ENCODE measurements at regions not wholly inside any gene's neighbourhood (a gene's known extent, or its start where the extent isn't known, plus 50 kb on each side); places are given as distances from the start of the nearest gene placed in this dataset.
"Not testable (repeated sequence)": the region's sequence is repeated elsewhere in the genome, so short reads cannot be mapped to it uniquely, and the experiment has no call there.

DNA sequence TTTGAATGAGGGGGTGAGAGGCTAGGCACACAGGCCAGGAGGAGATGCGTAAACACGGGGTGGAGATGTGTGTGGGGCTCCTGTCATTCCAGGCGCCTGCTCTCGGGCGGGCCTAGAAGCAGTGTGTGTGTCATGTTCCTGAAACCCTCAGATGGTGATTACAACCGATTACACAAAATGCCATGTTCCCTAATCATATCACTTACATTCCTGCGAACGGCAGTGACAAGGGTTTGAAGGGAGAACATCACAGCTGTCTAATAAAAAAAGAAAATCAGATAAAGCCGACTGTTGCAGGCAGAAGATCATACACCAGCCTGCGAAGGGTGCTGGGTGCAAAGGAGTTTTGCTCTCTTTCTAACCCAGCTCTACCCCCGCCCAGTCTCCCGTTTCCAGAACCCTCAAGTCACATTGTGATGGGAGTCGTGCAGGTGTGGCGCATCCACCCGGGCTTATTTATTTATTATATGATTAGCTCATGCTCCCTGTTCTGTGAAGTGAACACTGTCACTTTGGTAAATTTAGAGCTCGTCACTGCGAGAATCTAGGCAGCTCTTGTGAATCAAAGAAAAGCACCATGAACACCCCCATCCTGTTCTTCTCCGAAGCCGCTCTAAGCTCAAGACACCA, 140.3 kb downstream of the NR2F2 start:
- Histone ChIP-seq H3K36me3 (no peaks in the 10 kb centered on the region), H3K27ac (no peak overlapping the region), H3K9me3 (no peaks in the 10 kb centered on the region), H3K27me3 (no peaks in the 10 kb centered on the region), H3K4me1 (no peaks in the 10 kb centered on the region), H3K4me3 (replicated peaks in 1 of 3) (no peak overlapping the region)
- WGBS, 2 donors = 81 to 82% methylated on average over 19 of the region's 19 CpGs
- TF ChIP-seq, protein P1, sequence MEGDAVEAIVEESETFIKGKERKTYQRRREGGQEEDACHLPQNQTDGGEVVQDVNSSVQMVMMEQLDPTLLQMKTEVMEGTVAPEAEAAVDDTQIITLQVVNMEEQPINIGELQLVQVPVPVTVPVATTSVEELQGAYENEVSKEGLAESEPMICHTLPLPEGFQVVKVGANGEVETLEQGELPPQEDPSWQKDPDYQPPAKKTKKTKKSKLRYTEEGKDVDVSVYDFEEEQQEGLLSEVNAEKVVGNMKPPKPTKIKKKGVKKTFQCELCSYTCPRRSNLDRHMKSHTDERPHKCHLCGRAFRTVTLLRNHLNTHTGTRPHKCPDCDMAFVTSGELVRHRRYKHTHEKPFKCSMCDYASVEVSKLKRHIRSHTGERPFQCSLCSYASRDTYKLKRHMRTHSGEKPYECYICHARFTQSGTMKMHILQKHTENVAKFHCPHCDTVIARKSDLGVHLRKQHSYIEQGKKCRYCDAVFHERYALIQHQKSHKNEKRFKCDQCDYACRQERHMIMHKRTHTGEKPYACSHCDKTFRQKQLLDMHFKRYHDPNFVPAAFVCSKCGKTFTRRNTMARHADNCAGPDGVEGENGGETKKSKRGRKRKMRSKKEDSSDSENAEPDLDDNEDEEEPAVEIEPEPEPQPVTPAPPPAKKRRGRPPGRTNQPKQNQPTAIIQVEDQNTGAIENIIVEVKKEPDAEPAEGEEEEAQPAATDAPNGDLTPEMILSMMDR (IDR thresholded peaks at IDR 0.05) = no peak
- TF ChIP-seq POLR2A (IDR thresholded peaks at IDR 0.05) = no peak
- no peak for DNase-seq
- intact Hi-C loops (cut with DNase I) = no loop called here

DNA sequence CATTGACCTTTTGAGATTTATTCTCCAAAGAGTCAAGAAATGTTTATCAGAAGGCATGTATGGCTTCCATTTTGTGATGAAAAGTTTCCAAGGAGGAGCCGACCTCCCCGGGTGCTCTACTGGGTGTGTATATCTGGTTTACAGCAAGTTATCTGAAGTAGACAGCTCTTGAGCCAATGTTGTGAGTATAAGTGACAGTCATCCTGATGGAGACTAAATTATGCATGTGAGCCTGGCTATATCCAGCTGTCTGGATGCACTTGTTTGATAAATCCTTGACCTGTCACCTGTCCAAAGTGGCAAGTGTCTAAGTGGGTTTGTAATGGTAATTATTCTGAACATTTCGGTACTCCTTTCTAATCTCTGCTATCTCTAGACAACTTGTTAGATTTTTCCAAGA, 142.2 kb downstream of the NR2F2 start:
- TF ChIP-seq POLR2A (IDR thresholded peaks at IDR 0.05) = no peak
- TF ChIP-seq, protein P1 (IDR thresholded peaks at IDR 0.05) = no peak
- H3K9me3 ChIP-seq = no peaks in the 10 kb centered on the region
- no peak overlapping the region for H3K4me3 ChIP-seq (replicated peaks in 1 of 3)
- H3K4me1 ChIP-seq = no peaks in the 10 kb centered on the region
- no peak overlapping the region for H3K27ac ChIP-seq
- WGBS, 2 donors = 64 to 71% methylated on average over 3 of the region's 3 CpGs
- DNase-seq = no peak
- no peaks in the 10 kb centered on the region for H3K27me3 ChIP-seq
- intact Hi-C loops (cut with DNase I) = no loop called here
- H3K36me3 ChIP-seq = no peaks in the 10 kb centered on the region

DNA sequence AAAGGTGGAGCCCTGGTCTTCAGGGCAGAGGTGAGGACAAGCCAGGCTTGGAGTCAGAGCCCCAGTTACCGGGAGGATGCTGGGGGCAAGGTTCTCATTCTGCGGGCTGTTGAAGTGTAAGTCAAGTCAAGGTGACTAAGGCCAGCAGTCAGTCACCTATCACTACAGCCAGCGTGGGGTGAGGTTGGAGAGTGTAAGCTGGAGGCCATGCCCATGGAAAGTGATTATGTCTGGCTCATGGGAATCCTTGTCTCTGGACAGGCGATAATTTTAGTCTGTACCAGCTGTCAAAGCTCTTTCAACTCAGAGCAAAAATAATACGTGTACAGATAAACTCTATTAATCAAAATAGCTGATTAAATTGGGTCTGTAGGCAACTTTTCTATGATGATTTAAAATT, 143.1 kb downstream of the NR2F2 start:
- no peak overlapping the region for H3K27ac ChIP-seq
- intact Hi-C loops (cut with DNase I) = no loop called here
- WGBS, 2 donors = 88 to 90% methylated on average over 5 of the region's 5 CpGs
- TF ChIP-seq, protein P1 (IDR thresholded peaks at IDR 0.05) = no peak
- no peak for TF ChIP-seq POLR2A (IDR thresholded peaks at IDR 0.05)
- H3K27me3 ChIP-seq = no peaks in the 10 kb centered on the region
- no peaks in the 10 kb centered on the region for H3K36me3 ChIP-seq
- H3K4me3 ChIP-seq (replicated peaks in 1 of 3) = no peak overlapping the region
- no peaks in the 10 kb centered on the region for H3K9me3 ChIP-seq
- H3K4me1 ChIP-seq = no peaks in the 10 kb centered on the region
- no peak for DNase-seq

DNA sequence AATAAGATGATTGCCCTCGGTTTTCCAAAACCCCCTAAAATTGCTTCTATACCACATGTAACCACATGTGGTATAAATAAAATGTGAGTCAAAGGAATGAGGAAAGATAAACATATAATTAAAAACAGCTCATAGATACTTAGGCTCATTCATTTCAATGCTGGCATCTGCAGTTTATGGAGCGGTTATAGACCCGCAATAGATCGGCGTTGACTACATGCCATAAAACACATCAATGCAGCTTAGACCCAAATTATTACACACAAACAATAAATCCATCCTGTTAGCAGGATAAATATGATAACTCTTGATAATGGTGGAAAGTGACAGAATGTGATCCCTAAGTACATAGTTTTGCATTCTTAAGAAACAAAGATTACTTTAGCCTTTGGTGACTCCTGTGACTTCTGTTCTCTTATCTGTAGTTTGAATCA, 143.7 kb downstream of the NR2F2 start:
- H3K9me3 ChIP-seq = no peaks in the 10 kb centered on the region
- no peaks in the 10 kb centered on the region for H3K36me3 ChIP-seq
- WGBS, 2 donors = 90 to 92% methylated on average over 5 of the region's 5 CpGs
- H3K27me3 ChIP-seq = no peaks in the 10 kb centered on the region
- intact Hi-C loops (cut with DNase I) = no loop called here
- TF ChIP-seq POLR2A (IDR thresholded peaks at IDR 0.05) = no peak
- TF ChIP-seq, protein P1 (IDR thresholded peaks at IDR 0.05) = no peak
- H3K27ac ChIP-seq = no peak overlapping the region
- H3K4me1 ChIP-seq = no peaks in the 10 kb centered on the region
- H3K4me3 ChIP-seq (replicated peaks in 1 of 3) = no peak overlapping the region
- no peak for DNase-seq

DNA sequence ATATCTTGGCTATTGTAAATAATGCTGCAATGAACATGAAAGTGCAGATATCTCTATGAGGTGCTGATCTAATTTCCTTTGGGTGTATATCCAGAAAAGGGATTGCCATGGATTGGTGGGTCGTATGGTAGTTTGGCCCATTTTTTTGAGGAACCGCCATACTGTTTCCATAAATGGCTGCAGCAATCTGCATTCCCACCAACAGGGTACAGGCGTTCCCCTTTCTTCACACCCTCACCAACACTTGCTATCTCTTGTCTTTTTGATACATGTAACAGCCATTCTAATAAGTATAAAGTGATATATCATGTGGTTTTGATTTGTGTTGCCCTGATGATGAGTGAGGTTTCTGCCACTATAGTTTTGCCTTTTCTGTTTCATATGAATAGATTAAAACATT, 146.7 kb downstream of the NR2F2 start:
- no peaks in the 10 kb centered on the region for H3K4me1 ChIP-seq
- no peak overlapping the region for H3K4me3 ChIP-seq (replicated peaks in 1 of 3)
- TF ChIP-seq, protein P1 (IDR thresholded peaks at IDR 0.05) = no peak
- no peak for TF ChIP-seq POLR2A (IDR thresholded peaks at IDR 0.05)
- WGBS, 2 donors = 93 to 94% methylated on average over 3 of the region's 3 CpGs
- no peak for DNase-seq
- no peaks in the 10 kb centered on the region for H3K36me3 ChIP-seq
- no peak overlapping the region for H3K27ac ChIP-seq
- H3K9me3 ChIP-seq = no peaks in the 10 kb centered on the region
- intact Hi-C loops (cut with DNase I) = no loop called here
- H3K27me3 ChIP-seq = no peaks in the 10 kb centered on the region

DNA sequence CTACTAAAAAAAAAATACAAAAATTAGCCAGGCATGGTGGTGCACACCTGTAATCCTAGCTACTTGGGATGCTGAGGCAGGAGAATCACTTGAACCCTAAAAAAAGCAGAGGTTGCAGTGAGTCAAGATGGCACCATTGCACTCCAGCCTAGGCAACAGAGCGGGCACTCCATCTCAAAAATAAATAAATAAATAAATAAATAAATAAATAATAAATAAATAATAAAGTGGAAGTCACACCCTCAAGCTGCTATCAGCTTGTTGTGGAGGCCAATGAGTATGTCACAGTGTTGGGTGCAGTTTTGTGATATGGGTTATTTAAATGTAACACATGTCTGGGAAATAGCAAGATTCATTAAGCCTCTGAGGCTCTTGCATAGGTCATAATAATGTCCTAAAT, 153.9 kb downstream of the NR2F2 start:
- intact Hi-C loops (cut with DNase I); DNase-seq: not testable (repeated sequence)

More for the DNA sequence above, 153.9 kb downstream of the NR2F2 start:
- H3K4me1 ChIP-seq; H3K27ac ChIP-seq; H3K27me3 ChIP-seq; H3K9me3 ChIP-seq; H3K4me3 ChIP-seq (replicated peaks in 1 of 3); H3K36me3 ChIP-seq: not testable (repeated sequence)
- WGBS, 2 donors = 98% methylated on average over 1 of the region's 1 CpG

Measured in thyroid gland (tissue), 4 donors.